Ishikawa (cell line): ENCODE measurements at regions not wholly inside any gene's neighbourhood (a gene's known extent, or its start where the extent isn't known, plus 50 kb on each side); places are given as distances from the start of the nearest gene placed in this dataset.

ENCODE experiments used
- CEBPB ChIP-seq: IDR thresholded peaks from 2 replicates; pipeline ENCODE4 v1.6.1; 2012
- CREB1 ChIP-seq: IDR thresholded peaks from 2 replicates; pipeline ENCODE4 v1.6.1; 2012; ENCODE audit warnings: low read depth
- EGR1 ChIP-seq: IDR thresholded peaks from 2 replicates; pipeline ENCODE4 v1.6.1; 2012
- EP300 ChIP-seq: IDR thresholded peaks from 2 replicates; pipeline ENCODE4 v1.6.1; 2012; ENCODE audit warnings: borderline replicate concordance
- MAX ChIP-seq: IDR thresholded peaks from 2 replicates; pipeline ENCODE4 v1.6.1; 2012
- NFIC ChIP-seq: IDR thresholded peaks from 2 replicates; pipeline ENCODE4 v1.6.1; 2012
- RAD21 ChIP-seq: IDR thresholded peaks from 2 replicates; pipeline ENCODE4 v1.6.1; 2012; ENCODE audit warnings: low read depth
- TAF1 ChIP-seq: IDR thresholded peaks from 2 replicates; pipeline ENCODE4 v1.6.1; 2012; ENCODE audit warnings: low read depth, mild to moderate bottlenecking
- TCF12 ChIP-seq: IDR thresholded peaks from 2 replicates; pipeline ENCODE4 v1.6.1; 2012; ENCODE audit warnings: low read depth
- YY1 ChIP-seq: IDR thresholded peaks from 2 replicates; pipeline ENCODE4 v1.6.1; 2012; ENCODE audit warnings: low read depth
- ZBTB7A ChIP-seq: IDR thresholded peaks from 2 replicates; pipeline ENCODE4 v1.6.1; 2012; ENCODE audit warnings: low read depth
- TF ChIP-seq, protein P1 (sequence below): IDR thresholded peaks from 2 replicates; pipeline ENCODE4 v1.6.1; 2012; ENCODE audit warnings: low read depth, mild to moderate bottlenecking

- TF ChIP-seq, protein P1, sequence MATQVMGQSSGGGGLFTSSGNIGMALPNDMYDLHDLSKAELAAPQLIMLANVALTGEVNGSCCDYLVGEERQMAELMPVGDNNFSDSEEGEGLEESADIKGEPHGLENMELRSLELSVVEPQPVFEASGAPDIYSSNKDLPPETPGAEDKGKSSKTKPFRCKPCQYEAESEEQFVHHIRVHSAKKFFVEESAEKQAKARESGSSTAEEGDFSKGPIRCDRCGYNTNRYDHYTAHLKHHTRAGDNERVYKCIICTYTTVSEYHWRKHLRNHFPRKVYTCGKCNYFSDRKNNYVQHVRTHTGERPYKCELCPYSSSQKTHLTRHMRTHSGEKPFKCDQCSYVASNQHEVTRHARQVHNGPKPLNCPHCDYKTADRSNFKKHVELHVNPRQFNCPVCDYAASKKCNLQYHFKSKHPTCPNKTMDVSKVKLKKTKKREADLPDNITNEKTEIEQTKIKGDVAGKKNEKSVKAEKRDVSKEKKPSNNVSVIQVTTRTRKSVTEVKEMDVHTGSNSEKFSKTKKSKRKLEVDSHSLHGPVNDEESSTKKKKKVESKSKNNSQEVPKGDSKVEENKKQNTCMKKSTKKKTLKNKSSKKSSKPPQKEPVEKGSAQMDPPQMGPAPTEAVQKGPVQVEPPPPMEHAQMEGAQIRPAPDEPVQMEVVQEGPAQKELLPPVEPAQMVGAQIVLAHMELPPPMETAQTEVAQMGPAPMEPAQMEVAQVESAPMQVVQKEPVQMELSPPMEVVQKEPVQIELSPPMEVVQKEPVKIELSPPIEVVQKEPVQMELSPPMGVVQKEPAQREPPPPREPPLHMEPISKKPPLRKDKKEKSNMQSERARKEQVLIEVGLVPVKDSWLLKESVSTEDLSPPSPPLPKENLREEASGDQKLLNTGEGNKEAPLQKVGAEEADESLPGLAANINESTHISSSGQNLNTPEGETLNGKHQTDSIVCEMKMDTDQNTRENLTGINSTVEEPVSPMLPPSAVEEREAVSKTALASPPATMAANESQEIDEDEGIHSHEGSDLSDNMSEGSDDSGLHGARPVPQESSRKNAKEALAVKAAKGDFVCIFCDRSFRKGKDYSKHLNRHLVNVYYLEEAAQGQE: no peak
- TF ChIP-seq TAF1: no peak
- TF ChIP-seq YY1: no peak
- TF ChIP-seq CREB1: no peak
- TF ChIP-seq CEBPB: no peak
- TF ChIP-seq EP300: no peak
- TF ChIP-seq RAD21: no peak
- TF ChIP-seq TCF12: no peak
- no peak for TF ChIP-seq EGR1
- no peak for TF ChIP-seq MAX
- TF ChIP-seq NFIC: no peak
- no peak for TF ChIP-seq ZBTB7A
Measured at GRCh38 chr5:89047571-89047970, 164.6 kb upstream of the MEF2C start.
